Thyroid gland (tissue), 4 donors: ENCODE measurements at regions not wholly inside any gene's neighbourhood (a gene's known extent, or its start where the extent isn't known, plus 50 kb on each side); places are given as distances from the start of the nearest gene placed in this dataset.
"Not testable (repeated sequence)": the region's sequence is repeated elsewhere in the genome, so short reads cannot be mapped to it uniquely, and the experiment has no call there.

Experiments
- DNase-seq, 2 donors: peaks; one replicate each; pipeline ENCODE4 v3.0.0-alpha.2; 2019
- H3K27ac ChIP-seq, 3 donors: fragments of 200-600 bp; sonication (generic); 1 replicate in 2 of 3; 2 replicates in 1 of 3; pipeline ENCODE4 v1.5.1; 2016 to 2019; ENCODE audit warnings: mild to moderate bottlenecking in 1 of 3, moderate library complexity in 1 of 3
- H3K27me3 ChIP-seq: fragments of 200-600 bp; sonication (generic); one replicate; pipeline ENCODE4 v1.5.1; 2019
- H3K36me3 ChIP-seq, 2 donors: fragments of 200-600 bp; sonication (generic); one replicate each; pipeline ENCODE4 v1.5.1; 2016 to 2019
- H3K4me1 ChIP-seq, 2 donors: fragments of 200-600 bp; sonication (generic); one replicate each; pipeline ENCODE4 v1.5.1; 2017 to 2019
- H3K4me3 ChIP-seq, 3 donors: fragments of 200-600 bp; sonication (generic); replicated peaks in 1 of 3; 1 replicate in 2 of 3; 2 replicates in 1 of 3; pipeline ENCODE4 v1.5.1; 2016; ENCODE audit warnings: mild to moderate bottlenecking in 1 of 3
- H3K9me3 ChIP-seq: fragments of 200-600 bp; sonication (generic); one replicate; pipeline ENCODE4 v1.5.1; 2017
- CTCF ChIP-seq, 6 experiments: fragments of 200-600 bp in 3 of 6; fragments of 450-650 bp in 3 of 6; sonication (generic) in 3 of 6; IDR thresholded peaks; one replicate each; pipeline ENCODE4 v1.5.1; 2016 to 2019; ENCODE audit warnings: antibody characterized with exemption in 6 of 6, mild to moderate bottlenecking in 2 of 6, inconsistent platforms in 1 of 6, moderate library complexity in 1 of 6
- POLR2A ChIP-seq, 2 donors: fragments of 450-650 bp; IDR thresholded peaks; one replicate each; pipeline ENCODE4 v1.6.1; 2017; ENCODE audit warnings: antibody characterized with exemption in 2 of 2, mild to moderate bottlenecking in 2 of 2, moderate library complexity in 1 of 2
- whole genome bisulfite sequencing, 2 donors: methylation state at CpG; one replicate each; pipeline ENCODE4 v1.1.5; 2017; 5-methylcytosine and 5-hydroxymethylcytosine counted together
- intact Hi-C: fragments of 100-400 bp; cut with DNase I; formaldehyde crosslinking; loops from one replicate; pipeline ENCODE4 v1.15.1; 2023

GRCh38 chr2:78749638-78750037 lies 275.9 kb upstream of the REG3G start:
- H3K27ac ChIP-seq: no peak overlapping the region
- intact Hi-C loops: no loop called here
- H3K36me3 ChIP-seq: no peaks in the 10 kb centered on the region
- TF ChIP-seq POLR2A (IDR thresholded peaks at IDR 0.05): no peak
- no peak for TF ChIP-seq CTCF (IDR thresholded peaks at IDR 0.05)
- no peaks in the 10 kb centered on the region for H3K27me3 ChIP-seq
- H3K4me3 ChIP-seq: no peak overlapping the region
- WGBS, 2 donors: 2 to 36% methylated on average over 1 of the region's 1 CpG
- no peak for DNase-seq
- H3K9me3 ChIP-seq: no peaks in the 10 kb centered on the region
- H3K4me1 ChIP-seq: no peaks in the 10 kb centered on the region

GRCh38 chr2:78750219-78750618 lies 275.3 kb upstream of the REG3G start:
- no peaks in the 10 kb centered on the region for H3K4me1 ChIP-seq
- 64 to 72% methylated on average over 2 of the region's 2 CpGs for WGBS, 2 donors
- DNase-seq: no peak

GRCh38 chr2:78754930-78755329 lies 270.6 kb upstream of the REG3G start:
- no peak for DNase-seq
- no peaks in the 10 kb centered on the region for H3K9me3 ChIP-seq
- intact Hi-C loops: no loop called here

More at GRCh38 chr2:78750219-78750618, 275.3 kb upstream of the REG3G start:
- TF ChIP-seq CTCF (IDR thresholded peaks at IDR 0.05) (no peak), POLR2A (IDR thresholded peaks at IDR 0.05) (no peak)
- H3K27ac ChIP-seq: no peak overlapping the region
- no peaks in the 10 kb centered on the region for H3K27me3 ChIP-seq
- no peak overlapping the region for H3K4me3 ChIP-seq
- intact Hi-C loops: no loop called here
- no peaks in the 10 kb centered on the region for H3K36me3 ChIP-seq
- no peaks in the 10 kb centered on the region for H3K9me3 ChIP-seq

GRCh38 chr2:78757191-78757590 lies 268.3 kb upstream of the REG3G start:
- Histone ChIP-seq H3K27ac (no peak overlapping the region), H3K4me3 (no peak overlapping the region), H3K36me3 (no peaks in the 10 kb centered on the region), H3K9me3 (no peaks in the 10 kb centered on the region), H3K4me1 (no peaks in the 10 kb centered on the region), H3K27me3 (no peaks in the 10 kb centered on the region)
- 41 to 55% methylated on average over 1 of the region's 1 CpG for WGBS, 2 donors
- intact Hi-C loops: no loop called here
- DNase-seq: no peak
- TF ChIP-seq POLR2A (IDR thresholded peaks at IDR 0.05): no peak
- TF ChIP-seq CTCF (IDR thresholded peaks at IDR 0.05): no peak

More at GRCh38 chr2:78754930-78755329, 270.6 kb upstream of the REG3G start:
- no peaks in the 10 kb centered on the region for H3K27me3 ChIP-seq
- H3K4me3 ChIP-seq: no peak overlapping the region
- WGBS, 2 donors: 89 to 96% methylated on average over 6 of the region's 6 CpGs
- H3K4me1 ChIP-seq: no peaks in the 10 kb centered on the region
- H3K36me3 ChIP-seq: no peaks in the 10 kb centered on the region
- no peak for TF ChIP-seq CTCF (IDR thresholded peaks at IDR 0.05)
- no peak overlapping the region for H3K27ac ChIP-seq

GRCh38 chr2:78757640-78758039 lies 267.9 kb upstream of the REG3G start:
- Histone ChIP-seq H3K9me3 (no peaks in the 10 kb centered on the region), H3K36me3 (no peaks in the 10 kb centered on the region), H3K4me3 (no peak overlapping the region), H3K4me1 (no peaks in the 10 kb centered on the region), H3K27me3 (no peaks in the 10 kb centered on the region), H3K27ac (no peak overlapping the region)
- intact Hi-C loops: no loop called here
- no peak for DNase-seq
- WGBS, 2 donors: 75 to 94% methylated on average over 1 of the region's 1 CpG
- TF ChIP-seq POLR2A (IDR thresholded peaks at IDR 0.05) (no peak), CTCF (IDR thresholded peaks at IDR 0.05) (no peak)

- H3K27ac ChIP-seq, DNase-seq, H3K4me3 ChIP-seq, H3K4me1 ChIP-seq, H3K27me3 ChIP-seq, intact Hi-C loops, H3K36me3 ChIP-seq, H3K9me3 ChIP-seq: not testable (repeated sequence)
- 94 to 96% methylated on average over 7 of the region's 7 CpGs for WGBS, 2 donors
These were observed 266.7 kb upstream of the REG3G start for GRCh38 chr2:78758765-78759164.
